Body of pancreas (tissue), 4 donors: ENCODE measurements at regions not wholly inside any gene's neighbourhood (a gene's known extent, or its start where the extent isn't known, plus 50 kb on each side); places are given as distances from the start of the nearest gene placed in this dataset.

Experiments
- ATAC-seq: fragments of 150-250 bp; one replicate; pipeline ENCODE4 v1.9.1; 2016
- DNase-seq, 4 donors: peaks; one replicate each; pipeline ENCODE4 v3.0.0-alpha.2; 2019
- H3K27ac ChIP-seq, 4 donors: fragments of 200-600 bp; sonication (generic); 1 replicate in 3 of 4; 2 replicates in 1 of 4; pipeline versions ENCODE4 v1.5.1 to v1.6.1; 2016 to 2019; ENCODE audit warnings: mild to moderate bottlenecking in 1 of 4, mixed read lengths in 1 of 4, moderate library complexity in 1 of 4
- H3K27me3 ChIP-seq, 2 donors: fragments of 200-600 bp; sonication (generic); one replicate each; pipeline ENCODE4 v1.6.0; 2016; ENCODE audit warnings: mild to moderate bottlenecking in 1 of 2
- H3K36me3 ChIP-seq, 2 donors: fragments of 200-600 bp; sonication (generic); replicated peaks in 1 of 2; 2 replicates each; pipeline ENCODE4 v1.5.1; 2016; ENCODE audit warnings: low read depth in 2 of 2; ENCODE audit not compliant: insufficient read depth in 1 of 2
- H3K4me1 ChIP-seq: fragments of 200-600 bp; sonication (generic); one replicate; pipeline ENCODE4 v1.6.0; 2016
- H3K4me3 ChIP-seq, 2 donors: fragments of 200-600 bp; sonication (generic); 1 replicate in 1 of 2; 2 replicates in 1 of 2; pipeline ENCODE4 v1.5.1; 2016 to 2019
- H3K9me3 ChIP-seq, 3 donors: fragments of 200-600 bp; sonication (generic); 1 replicate in 2 of 3; 2 replicates in 1 of 3; pipeline ENCODE4 v1.5.1; 2016
- CTCF ChIP-seq, 7 experiments: fragments of 450-650 bp in 4 of 7; fragments of 200-600 bp in 3 of 7; sonication (generic) in 3 of 7; IDR thresholded peaks; one replicate each; pipeline ENCODE4 v1.5.1; 2016 to 2019; ENCODE audit warnings: antibody characterized with exemption in 7 of 7
- POLR2A ChIP-seq, 3 donors: fragments of 450-650 bp; IDR thresholded peaks; one replicate each; pipeline ENCODE4 v1.6.1; 2016; ENCODE audit warnings: antibody characterized with exemption in 3 of 3, mild to moderate bottlenecking in 2 of 3
- WGBS, 2 donors: methylation state at CpG; one replicate each; pipeline ENCODE4 v1.1.5; 2017; 5-methylcytosine and 5-hydroxymethylcytosine counted together
- intact Hi-C: fragments of 100-400 bp; cut with DNase I; formaldehyde crosslinking; loops from one replicate; pipeline ENCODE4 v1.15.1; 2023

GRCh38 chr13:52933099-52933498 is 84.7 kb upstream of the PCDH8 start:
- no peak for DNase-seq
- Histone ChIP-seq H3K36me3 (no peaks in the 10 kb centered on the region), H3K27ac (no peak overlapping the region), H3K4me1 (no peaks in the 10 kb centered on the region), H3K27me3 (no peaks in the 10 kb centered on the region), H3K9me3 (no peaks in the 10 kb centered on the region), H3K4me3 (no peak overlapping the region)
- intact Hi-C loops: no loop called here
- TF ChIP-seq CTCF (IDR thresholded peaks at IDR 0.05) (no peak), POLR2A (IDR thresholded peaks at IDR 0.05) (no peak)
- no peak for ATAC-seq
- 67% methylated on average over 7 of the region's 7 CpGs for WGBS, 2 donors

GRCh38 chr13:52932649-52933048 is 84.2 kb upstream of the PCDH8 start:
- WGBS, 2 donors: 72 to 80% methylated on average over 6 of the region's 6 CpGs
- intact Hi-C loops: no loop called here
- no peaks in the 10 kb centered on the region for H3K27me3 ChIP-seq

GRCh38 chr13:52931539-52932431 is 83.3 kb upstream of the PCDH8 start:
- H3K9me3 ChIP-seq: no peaks in the 10 kb centered on the region
- H3K4me1 ChIP-seq: no peaks in the 10 kb centered on the region
- no peaks in the 10 kb centered on the region for H3K36me3 ChIP-seq
- 14 to 26% methylated on average over 4 of the region's 4 CpGs for WGBS, 2 donors
- no peak for DNase-seq
- H3K27me3 ChIP-seq: no peaks in the 10 kb centered on the region
- ATAC-seq: no peak
- no peak overlapping the region for H3K27ac ChIP-seq
- H3K4me3 ChIP-seq: no peak overlapping the region
- intact Hi-C loops: no loop called here
- TF ChIP-seq POLR2A (IDR thresholded peaks at IDR 0.05) (no peak), CTCF (IDR thresholded peaks at IDR 0.05) (no peak)

More at GRCh38 chr13:52932649-52933048, 84.2 kb upstream of the PCDH8 start:
- Histone ChIP-seq H3K27ac (no peak overlapping the region), H3K4me3 (no peak overlapping the region), H3K9me3 (no peaks in the 10 kb centered on the region), H3K36me3 (no peaks in the 10 kb centered on the region), H3K4me1 (no peaks in the 10 kb centered on the region)
- no peak for TF ChIP-seq CTCF (IDR thresholded peaks at IDR 0.05)
- ATAC-seq (no peak), DNase-seq (no peak)

- 64 to 70% methylated on average over 5 of the region's 5 CpGs for WGBS, 2 donors
- DNase-seq: no peak
- H3K4me3 ChIP-seq: no peak overlapping the region
- ATAC-seq: no peak
- no peaks in the 10 kb centered on the region for H3K36me3 ChIP-seq
- intact Hi-C loops: no loop called here
- H3K9me3 ChIP-seq: no peaks in the 10 kb centered on the region
- no peaks in the 10 kb centered on the region for H3K27me3 ChIP-seq
- TF ChIP-seq CTCF (IDR thresholded peaks at IDR 0.05) (no peak), POLR2A (IDR thresholded peaks at IDR 0.05) (no peak)
- no peaks in the 10 kb centered on the region for H3K4me1 ChIP-seq
- H3K27ac ChIP-seq: no peak overlapping the region
Observed at GRCh38 chr13:52931131-52931530, 82.7 kb upstream of the PCDH8 start.

GRCh38 chr13:52929846-52930245 is 81.4 kb upstream of the PCDH8 start:
- 61 to 64% methylated on average over 2 of the region's 2 CpGs for WGBS, 2 donors
- intact Hi-C loops: no loop called here
- Histone ChIP-seq H3K9me3 (no peaks in the 10 kb centered on the region), H3K4me1 (no peaks in the 10 kb centered on the region), H3K27me3 (no peaks in the 10 kb centered on the region), H3K4me3 (no peak overlapping the region), H3K27ac (no peak overlapping the region), H3K36me3 (no peaks in the 10 kb centered on the region)
- no peak for TF ChIP-seq CTCF (IDR thresholded peaks at IDR 0.05)
- no peak for TF ChIP-seq POLR2A (IDR thresholded peaks at IDR 0.05)
- DNase-seq: no peak
- no peak for ATAC-seq
